GM10266 (cell line): ENCODE measurements at regions not wholly inside any gene's neighbourhood (a gene's known extent, or its start where the extent isn't known, plus 50 kb on each side); places are given as distances from the start of the nearest gene placed in this dataset.

Experiments
- DNase-seq: peaks from one replicate; pipeline ENCODE4 v3.0.0; 2012; ENCODE audit errors: extremely low spot score
- CTCF ChIP-seq: IDR thresholded peaks from 2 replicates; pipeline ENCODE4 v1.5.1; 2012; ENCODE audit warnings: mild to moderate bottlenecking, low read depth; ENCODE audit not compliant: control insufficient read depth, insufficient read depth; ENCODE audit errors: missing control alignments

GRCh38 chr5:116355819-116356601, 218.6 kb downstream of the SEMA6A start:
- no peak for DNase-seq
- TF ChIP-seq CTCF, result no peak

- DNase-seq, result no peak
- no peak for TF ChIP-seq CTCF
Observed at GRCh38 chr5:116354699-116355098, 219.9 kb downstream of the SEMA6A start.

GRCh38 chr5:116347657-116348056, 227.0 kb downstream of the SEMA6A start:
- no peak for DNase-seq
- TF ChIP-seq CTCF, result no peak

- no peak for DNase-seq
- no peak for TF ChIP-seq CTCF
Observed at GRCh38 chr5:116343961-116344360, 230.7 kb downstream of the SEMA6A start.
